ENCODE measurements at regions not wholly inside any gene's neighbourhood (a gene's known extent, or its start where the extent isn't known, plus 50 kb on each side); places are given as distances from the start of the nearest gene placed in this dataset.

DNA sequence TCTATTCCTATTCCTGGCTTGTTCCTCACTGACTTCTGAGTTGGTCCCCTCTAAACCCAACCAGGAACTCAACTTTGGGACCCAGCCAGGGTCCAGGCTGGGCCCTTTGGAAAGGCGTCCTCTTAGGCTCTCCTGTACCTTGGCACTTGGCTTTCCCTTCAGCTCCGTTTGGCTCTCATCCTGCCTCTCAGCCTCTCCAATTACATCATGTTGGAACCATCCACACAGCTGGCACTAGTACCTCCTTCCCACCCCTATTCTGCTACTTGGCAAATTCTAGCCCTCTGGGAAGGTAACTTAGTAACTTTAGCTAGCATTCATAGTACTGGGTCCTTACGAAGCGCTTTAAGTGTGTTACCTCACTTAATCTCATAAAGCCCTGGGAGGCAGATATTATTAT lies 205.3 kb upstream of the HABP2 start:
- H3K9me3 ChIP-seq: no peaks in the 10 kb centered on the region
- intact Hi-C loops (cut with DNase I): no loop called here
- DNase-seq: peak in 3 of 6 donors; percentile 16 to 45 (median 26)
- TF ChIP-seq, protein P1, sequence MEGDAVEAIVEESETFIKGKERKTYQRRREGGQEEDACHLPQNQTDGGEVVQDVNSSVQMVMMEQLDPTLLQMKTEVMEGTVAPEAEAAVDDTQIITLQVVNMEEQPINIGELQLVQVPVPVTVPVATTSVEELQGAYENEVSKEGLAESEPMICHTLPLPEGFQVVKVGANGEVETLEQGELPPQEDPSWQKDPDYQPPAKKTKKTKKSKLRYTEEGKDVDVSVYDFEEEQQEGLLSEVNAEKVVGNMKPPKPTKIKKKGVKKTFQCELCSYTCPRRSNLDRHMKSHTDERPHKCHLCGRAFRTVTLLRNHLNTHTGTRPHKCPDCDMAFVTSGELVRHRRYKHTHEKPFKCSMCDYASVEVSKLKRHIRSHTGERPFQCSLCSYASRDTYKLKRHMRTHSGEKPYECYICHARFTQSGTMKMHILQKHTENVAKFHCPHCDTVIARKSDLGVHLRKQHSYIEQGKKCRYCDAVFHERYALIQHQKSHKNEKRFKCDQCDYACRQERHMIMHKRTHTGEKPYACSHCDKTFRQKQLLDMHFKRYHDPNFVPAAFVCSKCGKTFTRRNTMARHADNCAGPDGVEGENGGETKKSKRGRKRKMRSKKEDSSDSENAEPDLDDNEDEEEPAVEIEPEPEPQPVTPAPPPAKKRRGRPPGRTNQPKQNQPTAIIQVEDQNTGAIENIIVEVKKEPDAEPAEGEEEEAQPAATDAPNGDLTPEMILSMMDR (IDR thresholded peaks at IDR 0.05): no peak
- no peak overlapping the region for H3K4me3 ChIP-seq
- peak; percentile 54 to 82 (median 68) for ATAC-seq
- H3K27me3 ChIP-seq: no peaks in the 10 kb centered on the region
- no peak overlapping the region for H3K27ac ChIP-seq
- no peak for FAIRE-seq
- WGBS, 2 donors: 44 to 45% methylated on average over 4 of the region's 4 CpGs
- no peaks in the 10 kb centered on the region for H3K4me1 ChIP-seq
- H3K36me3 ChIP-seq: no peaks in the 10 kb centered on the region

DNA sequence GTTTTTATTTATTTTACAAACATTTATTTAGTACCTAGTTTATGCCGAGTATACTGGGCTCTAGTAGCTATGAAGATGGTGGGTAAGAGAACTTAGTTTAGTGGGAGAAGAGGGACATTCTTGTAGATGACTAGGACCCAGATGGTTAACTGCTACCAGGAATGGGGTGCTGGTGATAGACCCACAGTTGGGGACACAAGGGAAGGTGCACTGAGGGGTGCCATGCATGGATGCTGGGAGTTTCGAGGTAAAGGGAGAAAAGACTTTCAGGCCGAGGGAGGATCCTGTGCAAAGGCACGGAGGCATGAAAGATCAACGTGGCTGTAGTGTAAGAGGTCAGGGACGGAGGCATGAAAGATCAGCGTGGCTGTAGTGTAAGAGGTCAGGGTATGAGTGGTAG lies 204.2 kb upstream of the HABP2 start:
- Histone ChIP-seq H3K27me3 (no peaks in the 10 kb centered on the region), H3K36me3 (no peaks in the 10 kb centered on the region), H3K27ac (no peak overlapping the region), H3K4me1 (no peaks in the 10 kb centered on the region), H3K4me3 (no peak overlapping the region), H3K9me3 (no peaks in the 10 kb centered on the region)
- FAIRE-seq (no peak), ATAC-seq (no peak), DNase-seq (no peak)
- TF ChIP-seq, protein P1 (IDR thresholded peaks at IDR 0.05): no peak
- 76 to 90% methylated on average over 7 of the region's 7 CpGs for WGBS, 2 donors
- intact Hi-C loops (cut with DNase I): no loop called here

DNA sequence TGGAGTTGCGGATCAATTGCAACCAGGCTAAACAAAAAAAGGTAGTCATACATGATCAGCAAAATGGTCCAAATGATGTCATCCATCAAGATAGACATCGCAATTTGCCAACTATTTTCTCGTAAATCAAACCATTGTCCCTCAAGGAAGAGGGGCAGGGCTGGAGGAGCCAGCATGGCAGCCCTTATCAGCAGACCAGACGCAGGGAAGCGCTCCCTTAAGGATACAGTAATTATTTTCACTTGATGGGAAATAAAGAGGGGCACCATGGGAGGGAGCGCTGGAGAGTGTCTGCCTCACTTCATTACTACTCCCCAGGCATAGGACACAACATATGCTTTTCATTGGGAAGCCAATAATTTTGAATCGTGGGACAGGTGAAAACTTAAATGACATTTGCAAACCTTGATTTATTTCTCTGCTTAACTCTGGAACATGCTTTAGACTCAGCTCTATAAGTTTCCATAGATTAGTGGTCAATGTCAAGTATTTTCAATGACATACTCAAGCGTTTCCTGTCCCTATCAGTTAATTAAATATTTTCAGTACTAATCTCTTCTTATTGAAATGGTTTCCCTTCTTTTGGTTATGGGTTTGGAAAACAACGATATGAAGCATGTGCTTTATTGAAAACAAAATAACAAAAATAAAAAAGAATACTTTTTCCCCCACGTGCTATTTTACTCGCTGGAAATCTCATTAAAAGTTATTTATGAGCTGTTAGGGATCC lies 202.4 kb upstream of the HABP2 start:
- no peaks in the 10 kb centered on the region for H3K27me3 ChIP-seq
- DNase-seq: no peak
- no peak overlapping the region for H3K27ac ChIP-seq
- intact Hi-C loops (cut with DNase I): no loop called here
- H3K4me1 ChIP-seq: no peaks in the 10 kb centered on the region
- WGBS, 2 donors: 59 to 60% methylated on average over 11 of the region's 11 CpGs
- H3K36me3 ChIP-seq: no peaks in the 10 kb centered on the region
- no peak overlapping the region for H3K4me3 ChIP-seq
- no peaks in the 10 kb centered on the region for H3K9me3 ChIP-seq
- TF ChIP-seq, protein P1 (IDR thresholded peaks at IDR 0.05): no peak
- no peak for ATAC-seq
- FAIRE-seq: no peak

DNA sequence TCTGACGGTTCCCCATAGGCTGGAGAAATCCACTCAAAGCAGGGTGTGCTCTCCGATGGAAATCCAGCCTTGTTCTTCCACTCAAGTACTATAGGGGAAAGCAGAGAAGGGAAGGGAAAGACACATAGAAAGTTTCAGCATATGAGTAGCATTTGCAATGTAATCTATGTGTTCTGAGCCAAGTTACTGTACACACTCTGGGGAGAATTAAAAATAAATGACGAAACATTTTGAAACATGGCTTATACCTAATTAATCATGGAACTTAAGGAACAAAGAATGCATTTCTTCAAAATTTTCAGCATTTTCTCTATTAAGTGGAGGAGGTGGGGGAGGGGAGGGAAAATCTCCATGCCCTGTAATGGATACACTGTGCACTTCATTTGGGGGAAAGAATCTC lies 198.1 kb upstream of the HABP2 start:
- WGBS, 2 donors: 69 to 79% methylated on average over 3 of the region's 3 CpGs
- H3K36me3 ChIP-seq: no peaks in the 10 kb centered on the region
- FAIRE-seq (no peak), DNase-seq (no peak), ATAC-seq (no peak)
- intact Hi-C loops (cut with DNase I): no loop called here
- H3K4me3 ChIP-seq: no peak overlapping the region
- no peak overlapping the region for H3K27ac ChIP-seq
- H3K27me3 ChIP-seq: no peaks in the 10 kb centered on the region
- TF ChIP-seq, protein P1 (IDR thresholded peaks at IDR 0.05): no peak
- no peaks in the 10 kb centered on the region for H3K4me1 ChIP-seq
- no peaks in the 10 kb centered on the region for H3K9me3 ChIP-seq

Measured in pancreas (tissue), 10 donors.